Panc1 (cell line): ENCODE measurements at regions not wholly inside any gene's neighbourhood (a gene's known extent, or its start where the extent isn't known, plus 50 kb on each side); places are given as distances from the start of the nearest gene placed in this dataset.

Source experiments
- ATAC-seq: fragments of 200-7000 bp; cut with Tn5 transposase; 2 replicates; pipeline ENCODE4 v1.9.1; 2020; ENCODE audit warnings: mild to moderate bottlenecking, moderate library complexity
- BruUV-seq: library from RNA; stranded (reverse); fragments of 400-500 nt; replicated peaks from 2 replicates; lab custom pipeline; 2021; lab: Mats Ljungman, UMichigan
- CTCF ChIA-PET: fragments of 300-600 bp; sonication (Branson Sonifier 250); formaldehyde crosslinking; loops from one replicate; lab custom pipeline; 2022; ENCODE audit warnings: antibody characterized with exemption; lab: Charles Lee
- POLR2A ChIA-PET: fragments of 300-600 bp; sonication (Branson Sonifier 250); formaldehyde crosslinking; loops from one replicate; lab custom pipeline; 2022; ENCODE audit warnings: antibody characterized with exemption; lab: Charles Lee
- DNase-seq: peaks from one replicate; pipeline ENCODE4 v3.0.0-alpha.2; 2010; ENCODE audit warnings: low read depth, low spot score
- H3K27ac ChIP-seq: 2 replicates; pipeline ENCODE4 v1.5.1; 2011; ENCODE audit warnings: mild to moderate bottlenecking, low read length, inconsistent platforms
- H3K27me3 ChIP-seq: fragments of 200-500 bp; sonication (Bioruptor generic); 2 replicates; pipeline ENCODE4 v1.6.0; 2014; ENCODE audit warnings: low read length, inconsistent platforms; ENCODE audit not compliant: control insufficient read depth, insufficient read depth
- H3K36me3 ChIP-seq: fragments of 200-500 bp; sonication (Bioruptor generic); 2 replicates; pipeline ENCODE4 v1.5.1; 2014; ENCODE audit warnings: inconsistent platforms, mild to moderate bottlenecking, low read length, moderate library complexity; ENCODE audit not compliant: control insufficient read depth, insufficient read depth
- H3K4me1 ChIP-seq: 2 replicates; pipeline ENCODE4 v1.5.1; 2011; ENCODE audit warnings: inconsistent platforms, mild to moderate bottlenecking, low read length, moderate library complexity; ENCODE audit not compliant: control insufficient read depth, insufficient read depth
- H3K4me3 ChIP-seq, 2 experiments: 2 replicates each; pipeline ENCODE4 v1.5.1; 2011 to 2012; ENCODE audit warnings: low read depth in 2 of 2, low read length in 2 of 2, mild to moderate bottlenecking in 2 of 2, inconsistent platforms in 1 of 2, moderate library complexity in 1 of 2
- H3K9me3 ChIP-seq: fragments of 200-500 bp; sonication (Bioruptor generic); 2 replicates; pipeline ENCODE4 v1.5.1; 2014; ENCODE audit warnings: low read depth, mild to moderate bottlenecking, inconsistent platforms, low read length, moderate library complexity; ENCODE audit not compliant: control insufficient read depth, insufficient read depth
- CTCF ChIP-seq: fragments of 450-650 bp; IDR thresholded peaks from 2 replicates; pipeline ENCODE4 v1.5.1; 2017; ENCODE audit warnings: mild to moderate bottlenecking
- POLR2AphosphoS5 ChIP-seq: IDR thresholded peaks from 2 replicates; pipeline ENCODE4 v1.6.1; 2012; ENCODE audit warnings: mild to moderate bottlenecking, low read depth, low read length, moderate library complexity
- REST ChIP-seq, 2 experiments: IDR thresholded peaks; 2 replicates each; pipeline ENCODE4 v1.6.1; 2011 to 2012; ENCODE audit warnings: low read depth in 2 of 2, control low read depth in 1 of 2, low read length in 1 of 2, mild to moderate bottlenecking in 1 of 2, moderate library complexity in 1 of 2; ENCODE audit not compliant: insufficient read depth in 1 of 2
- SIN3A ChIP-seq: IDR thresholded peaks from 2 replicates; pipeline ENCODE4 v1.6.1; 2012; ENCODE audit warnings: low read depth, mild to moderate bottlenecking, low read length, moderate library complexity, borderline replicate concordance; ENCODE audit not compliant: insufficient read depth
- TCF7L2 ChIP-seq: IDR thresholded peaks from 2 replicates; pipeline ENCODE4 v1.6.1; 2011; ENCODE audit warnings: mild to moderate bottlenecking, low read depth, low read length, inconsistent platforms
- in situ Hi-C: cut with HindIII; loops from 2 replicates; pipeline ENCODE4 v1.10.0; 2016; ENCODE audit warnings: low sequenced_read_pairs, low pct_unique_long_range_greater_than_20kb
- intact Hi-C: fragments of 100-400 bp; cut with micrococcal nuclease; formaldehyde crosslinking; loops from one replicate; pipeline ENCODE4 v1.10.0; 2022; ENCODE audit not compliant: unreplicated experiment

GRCh38 chr2:234843411-234843810 lies 108.4 kb upstream of the SH3BP4 start:
- H3K4me3 ChIP-seq, result no peak overlapping the region
- H3K36me3 ChIP-seq, result no peaks in the 10 kb centered on the region
- in situ Hi-C loops, result no loop called here
- H3K9me3 ChIP-seq, result no peaks in the 10 kb centered on the region
- no peak overlapping the region; the same call in 1 of the 2 replicates for H3K27ac ChIP-seq
- BruUV-seq, result no TSS peak
- CTCF ChIA-PET, result interaction anchor here (0.6 kb wide), 1 partner anchor 475 kb away, joined by 5 read pairs; no protein-coding TSS in a partner anchor
- no peak for DNase-seq
- ATAC-seq, result no peak
- TF ChIP-seq POLR2AphosphoS5 (no peak), TCF7L2 (no peak), REST (IDR thresholded peaks at IDR 0.05; ENCODE audit: insufficient read depth in 1 of 2, low read depth in 2 of 2, low read length in 1 of 2) (no peak), CTCF (no peak), SIN3A (no peak)
- intact Hi-C loops, result no loop called here
- H3K27me3 ChIP-seq, result no peaks in the 10 kb centered on the region
- peaks cover 12% of the 10 kb centered on the region for H3K4me1 ChIP-seq
- POLR2A ChIA-PET, result no interaction called here

GRCh38 chr2:234842753-234843152 lies 109.1 kb upstream of the SH3BP4 start:
- H3K4me1 ChIP-seq, result peaks cover 12% of the 10 kb centered on the region
- ChIA-PET POLR2A (no interaction called here), CTCF (no interaction called here)
- no peak for ATAC-seq
- intact Hi-C loops, result no loop called here
- H3K4me3 ChIP-seq, result no peak overlapping the region
- H3K36me3 ChIP-seq, result no peaks in the 10 kb centered on the region
- H3K27me3 ChIP-seq, result no peaks in the 10 kb centered on the region
- in situ Hi-C loops, result no loop called here
- H3K27ac ChIP-seq, result peak overlapping the region; percentile 8; the same call in 1 of the 2 replicates
- TF ChIP-seq TCF7L2, result no peak
- TF ChIP-seq SIN3A, result no peak
- no peak for TF ChIP-seq POLR2AphosphoS5
- BruUV-seq, result no TSS peak
- no peaks in the 10 kb centered on the region for H3K9me3 ChIP-seq
- no peak for DNase-seq

GRCh38 chr2:234841321-234842015 lies 110.3 kb upstream of the SH3BP4 start:
- POLR2A ChIA-PET, result interaction anchor here (0.6 kb wide), 1 partner anchor 9 kb away, joined by 5 read pairs; no protein-coding TSS in a partner anchor
- Histone ChIP-seq H3K36me3 (no peaks in the 10 kb centered on the region), H3K27me3 (no peaks in the 10 kb centered on the region), H3K9me3 (no peaks in the 10 kb centered on the region), H3K27ac (peak overlapping the region; percentile 48), H3K4me1 (peaks cover 12% of the 10 kb centered on the region), H3K4me3 (no peak overlapping the region)
- TF ChIP-seq REST (IDR thresholded peaks at IDR 0.05; ENCODE audit: insufficient read depth in 1 of 2, low read depth in 2 of 2, low read length in 1 of 2) (no peak), POLR2AphosphoS5 (no peak), CTCF (no peak), TCF7L2 (no peak), SIN3A (no peak)
- CTCF ChIA-PET, result no interaction called here
- intact Hi-C loops (no loop called here), in situ Hi-C loops (no loop called here)
- BruUV-seq, result no TSS peak
- no peak for DNase-seq
- ATAC-seq, result no peak
